IPS-NIHi7 (cell line): ENCODE measurements at regions not wholly inside any gene's neighbourhood (a gene's known extent, or its start where the extent isn't known, plus 50 kb on each side); places are given as distances from the start of the nearest gene placed in this dataset.
"Not testable (repeated sequence)": the region's sequence is repeated elsewhere in the genome, so short reads cannot be mapped to it uniquely, and the experiment has no call there.

Source experiments
- DNase-seq: peaks from one replicate; pipeline ENCODE4 v3.0.0; 2012; ENCODE audit warnings: mixed read lengths; ENCODE audit errors: extremely low spot score

DNA sequence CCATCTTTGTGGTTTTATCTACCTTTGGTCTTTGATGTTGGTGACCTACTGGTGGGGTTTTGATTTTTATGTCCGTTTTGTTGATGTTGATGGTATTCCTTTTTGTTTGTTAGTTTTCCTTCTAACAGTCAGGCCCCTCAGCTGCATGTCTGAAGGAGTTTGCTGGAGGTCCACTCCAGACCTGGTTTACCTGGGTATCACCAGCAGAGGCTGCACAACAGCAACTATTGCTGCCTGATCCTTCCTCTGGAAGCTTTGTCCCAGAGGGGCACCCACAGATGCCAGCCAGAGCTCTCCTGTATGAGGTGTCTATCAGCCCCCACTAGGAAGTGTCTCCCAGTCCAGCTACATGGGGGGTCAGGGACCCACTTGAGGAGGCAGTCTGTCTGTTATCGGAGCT lies 199.3 kb upstream of the WDFY3 start:
- no peak for DNase-seq

- DNase-seq: no peak
These were observed 199.8 kb upstream of the WDFY3 start for GRCh38 chr4:85166318-85166717.

DNA sequence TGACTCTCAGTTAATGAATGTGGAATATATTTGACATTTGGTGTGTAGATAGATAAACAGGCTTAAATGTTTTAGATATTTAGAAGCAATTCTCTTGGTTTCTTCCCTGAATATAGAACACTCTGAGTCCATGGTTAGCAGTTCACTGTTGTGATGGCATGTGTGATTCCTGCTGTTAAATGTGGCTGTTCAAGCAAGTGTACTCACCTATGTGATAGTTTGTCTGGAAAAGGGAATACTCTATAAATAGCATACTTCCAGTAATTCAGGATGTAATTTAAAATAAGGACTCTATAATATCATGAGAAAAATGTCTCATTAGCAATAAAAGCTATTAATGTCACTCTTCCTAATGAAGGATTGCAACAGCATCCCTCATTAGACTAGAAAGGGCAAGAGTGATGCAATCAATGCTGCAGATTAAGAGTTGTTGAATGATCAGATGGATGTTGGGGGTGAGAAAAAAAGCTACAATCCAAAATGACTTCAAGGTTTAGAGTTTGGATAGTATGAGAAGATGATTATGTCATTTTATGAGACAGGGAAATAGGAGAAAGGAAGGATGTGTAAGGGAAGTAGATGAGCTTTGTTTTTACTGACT lies 201.8 kb upstream of the WDFY3 start:
- no peak for DNase-seq

- no peak for DNase-seq
These were observed 203.8 kb upstream of the WDFY3 start for GRCh38 chr4:85170241-85170640.

GRCh38 chr4:85175190-85175589 lies 208.7 kb upstream of the WDFY3 start:
- no peak for DNase-seq

DNA sequence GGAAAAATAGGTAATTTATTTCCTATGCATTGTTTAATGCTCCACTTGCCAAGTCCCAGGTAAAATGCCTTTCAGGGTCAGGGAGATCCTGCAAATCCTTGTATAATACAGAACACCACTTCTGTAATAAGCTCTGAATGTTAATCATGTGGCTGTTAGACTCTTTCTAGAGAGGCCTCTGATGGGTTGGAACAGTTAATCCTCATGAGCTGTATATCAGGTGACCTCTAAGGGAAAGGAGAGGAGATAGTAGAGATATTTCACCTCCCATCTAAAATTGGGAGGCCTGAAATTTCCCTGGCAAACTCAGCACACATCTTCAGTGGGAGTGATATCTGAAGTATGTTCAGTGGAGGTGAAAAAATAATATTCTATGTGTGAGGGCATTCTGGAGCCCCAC lies 210.6 kb upstream of the WDFY3 start:
- no peak for DNase-seq

- no peak for DNase-seq
These were observed 211.2 kb upstream of the WDFY3 start for GRCh38 chr4:85177679-85178078.

DNA sequence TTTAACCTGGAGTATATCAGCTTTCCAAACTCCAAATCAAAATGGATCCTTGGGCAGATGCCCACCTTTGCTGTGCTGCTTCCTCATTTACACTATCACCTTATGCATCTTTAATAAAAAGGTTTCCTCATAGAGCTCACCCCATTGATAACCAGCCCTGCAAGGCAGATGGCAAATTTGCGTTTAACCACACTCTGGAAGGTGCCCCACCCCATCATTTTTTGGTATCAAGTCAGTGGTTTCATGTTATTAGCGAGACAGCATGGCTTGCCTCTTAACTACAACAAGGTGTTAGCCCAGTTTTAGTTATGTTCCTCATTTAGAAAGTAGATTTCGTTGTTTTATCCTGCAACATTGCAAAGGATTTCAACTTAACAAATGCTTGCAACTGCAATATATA lies 214.0 kb upstream of the WDFY3 start:
- no peak for DNase-seq

GRCh38 chr4:85187106-85187505 lies 220.6 kb upstream of the WDFY3 start:
- no peak for DNase-seq

- not testable (repeated sequence) for DNase-seq
These were observed 229.5 kb upstream of the WDFY3 start for GRCh38 chr4:85196015-85196414.

GRCh38 chr4:85200106-85200505 lies 233.6 kb upstream of the WDFY3 start:
- DNase-seq: no peak

DNA sequence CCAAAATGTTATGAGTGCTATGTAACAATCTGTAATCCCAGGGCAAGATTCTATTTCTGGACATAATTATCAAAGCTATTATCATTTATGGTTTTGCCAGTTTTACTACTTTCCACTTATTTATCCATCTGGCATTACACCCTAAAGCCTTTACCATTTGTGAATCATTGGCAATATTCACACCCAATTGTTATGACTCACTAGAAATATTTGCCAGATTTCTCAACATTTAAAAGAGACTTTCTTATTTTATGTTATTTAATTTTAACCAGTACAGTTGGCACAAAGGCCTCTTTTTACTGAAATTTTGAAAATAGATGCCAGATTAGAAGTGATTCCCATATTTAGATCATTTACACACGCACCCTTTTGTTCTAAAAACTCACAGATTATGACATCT lies 242.7 kb upstream of the WDFY3 start:
- no peak for DNase-seq

DNA sequence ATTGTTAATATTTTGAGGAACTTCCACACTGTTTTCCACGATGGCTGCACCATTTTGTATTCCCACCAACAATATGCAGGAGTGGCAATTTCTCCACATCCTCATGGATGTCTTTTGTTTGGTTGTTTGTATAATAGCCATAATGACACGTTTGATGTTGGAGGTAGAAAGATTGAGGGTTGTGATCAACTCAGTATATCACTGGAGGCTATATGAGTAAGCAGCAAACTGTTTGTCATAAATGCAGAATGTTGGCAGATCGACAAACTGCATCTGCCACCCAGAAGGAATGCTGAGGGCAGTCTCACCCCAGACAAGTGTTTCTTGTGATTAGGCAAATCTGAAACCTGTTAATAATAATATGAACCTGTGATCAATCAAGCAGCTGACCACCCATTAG lies 243.9 kb upstream of the WDFY3 start:
- no peak for DNase-seq

GRCh38 chr4:85216571-85216970 lies 250.1 kb upstream of the WDFY3 start:
- not testable (repeated sequence) for DNase-seq

- DNase-seq: no peak
These were observed 252.3 kb upstream of the WDFY3 start for GRCh38 chr4:85218756-85219155.

GRCh38 chr4:85221606-85222005 lies 253.3 kb upstream of the ARHGAP24 start:
- DNase-seq: no peak

DNA sequence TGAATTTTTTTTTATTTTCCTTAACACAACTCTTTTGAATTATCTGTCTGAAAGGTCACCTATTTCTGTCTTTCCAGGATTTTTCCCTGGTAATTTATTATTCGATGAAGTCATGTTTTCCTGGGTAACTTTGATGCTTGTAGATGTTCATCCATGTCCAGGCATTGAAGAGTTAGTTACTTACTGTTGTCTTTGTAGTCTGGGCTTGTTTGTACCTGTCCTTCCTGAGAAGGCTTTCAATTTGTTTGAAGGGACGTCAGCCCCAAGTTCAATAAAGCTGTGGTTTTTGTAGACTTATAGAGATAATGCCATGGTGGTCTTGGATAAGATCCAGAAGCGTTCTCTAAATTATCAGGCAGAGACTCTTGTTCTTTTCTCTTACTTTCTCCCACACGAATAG lies 252.4 kb upstream of the ARHGAP24 start:
- no peak for DNase-seq

DNA sequence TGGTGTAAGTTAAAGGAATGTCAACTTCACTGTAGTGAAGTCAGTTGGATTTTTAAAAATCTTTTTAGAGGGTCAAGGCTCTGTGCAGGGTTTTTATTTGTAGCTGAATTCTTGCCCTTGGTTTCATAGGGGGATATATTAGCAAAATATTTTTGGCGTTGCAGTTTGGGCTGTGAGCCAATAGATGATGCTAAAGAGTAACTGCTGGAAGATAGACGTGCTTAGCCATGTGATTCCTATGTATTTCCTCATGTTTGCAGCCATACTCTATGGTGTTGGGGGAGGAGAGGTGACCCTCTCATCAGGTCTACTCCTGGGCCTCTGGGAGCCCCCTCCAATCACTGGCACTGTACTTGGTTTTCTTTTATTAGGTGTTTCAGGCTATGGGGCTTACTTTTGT lies 246.7 kb upstream of the ARHGAP24 start:
- peak; percentile 11 for DNase-seq

- DNase-seq: no peak
These were observed 241.4 kb upstream of the ARHGAP24 start for GRCh38 chr4:85233516-85233915.

- peak; percentile 41 for DNase-seq
These were observed 231.1 kb upstream of the ARHGAP24 start for GRCh38 chr4:85243857-85244256.

- DNase-seq: no peak
These were observed 230.3 kb upstream of the ARHGAP24 start for GRCh38 chr4:85244638-85245037.

DNA sequence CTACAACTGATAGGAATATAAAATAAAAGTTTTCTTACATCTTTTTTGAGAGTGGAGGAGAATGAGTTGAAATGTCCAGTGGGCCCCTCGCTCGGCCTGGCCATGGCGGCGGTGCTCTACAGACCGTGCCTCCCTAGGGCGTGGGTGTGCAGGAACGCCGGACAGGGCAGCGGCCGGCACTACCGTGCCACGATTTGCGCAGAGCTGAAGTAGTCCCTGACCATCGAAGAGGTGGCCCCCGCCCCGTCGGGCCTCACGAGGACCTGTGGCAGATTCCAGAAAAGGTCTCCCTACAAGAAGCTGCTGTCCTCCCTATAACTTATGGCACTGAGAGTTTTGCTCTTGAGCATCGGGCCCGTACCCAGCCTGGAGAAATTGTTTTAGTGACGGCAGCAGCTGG lies 228.9 kb upstream of the ARHGAP24 start:
- DNase-seq: no peak

GRCh38 chr4:85250852-85251251 lies 224.1 kb upstream of the ARHGAP24 start:
- DNase-seq: no peak

DNA sequence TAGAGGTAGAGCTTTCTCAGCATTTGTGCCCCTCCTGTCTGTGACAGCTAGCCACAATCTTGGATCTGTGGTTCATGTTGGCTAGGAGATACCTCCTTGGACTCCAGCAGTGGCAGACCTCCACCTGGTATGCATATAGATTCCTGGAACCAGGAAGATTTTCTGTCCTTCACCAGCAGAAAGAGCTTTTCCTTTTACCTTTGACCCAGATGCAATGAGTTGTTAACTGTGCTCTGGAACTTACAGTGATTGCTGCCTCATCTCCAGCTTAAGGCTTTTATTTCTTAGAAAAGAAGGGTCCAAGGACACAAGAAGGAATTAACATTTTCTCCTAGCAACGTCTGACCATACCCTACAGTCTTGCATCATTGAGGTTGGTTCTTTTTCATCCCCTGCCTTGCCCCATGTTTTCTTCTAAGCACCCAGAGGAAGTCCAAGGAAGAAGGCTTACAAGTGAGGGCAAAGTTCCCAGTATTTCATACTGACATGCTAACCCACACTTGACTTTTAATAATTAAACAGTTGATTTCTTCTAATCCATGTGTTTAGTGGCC lies 217.1 kb upstream of the ARHGAP24 start:
- no peak for DNase-seq
